Parathyroid adenoma (tissue), 2 donors: ENCODE measurements at regions not wholly inside any gene's neighbourhood (a gene's known extent, or its start where the extent isn't known, plus 50 kb on each side); places are given as distances from the start of the nearest gene placed in this dataset.

ENCODE experiments used
- H2AFZ ChIP-seq: fragments of 300-600 bp; sonication (generic); one replicate; pipeline ENCODE4 v1.7.0; 2017; ENCODE audit warnings: antibody characterized with exemption, mild to moderate bottlenecking
- H3K27ac ChIP-seq: fragments of 300-600 bp; sonication (generic); one replicate; pipeline ENCODE4 v1.7.0; 2017
- H3K27me3 ChIP-seq: fragments of 300-600 bp; sonication (generic); one replicate; pipeline ENCODE4 v1.7.0; 2017; ENCODE audit warnings: low read length; ENCODE audit not compliant: control insufficient read depth, insufficient read depth
- H3K36me3 ChIP-seq: fragments of 300-600 bp; sonication (generic); one replicate; pipeline ENCODE4 v1.7.0; 2017; ENCODE audit warnings: low read length; ENCODE audit not compliant: control insufficient read depth, insufficient read depth
- H3K4me1 ChIP-seq: fragments of 300-600 bp; sonication (generic); one replicate; pipeline ENCODE4 v1.7.0; 2017; ENCODE audit warnings: control low read depth
- H3K4me2 ChIP-seq: fragments of 300-600 bp; sonication (generic); one replicate; pipeline ENCODE4 v1.7.0; 2017; ENCODE audit warnings: low read length
- H3K4me3 ChIP-seq: fragments of 300-600 bp; sonication (generic); one replicate; pipeline ENCODE4 v1.7.0; 2017; ENCODE audit warnings: low read depth, low read length
- H3K79me2 ChIP-seq: fragments of 300-600 bp; sonication (generic); one replicate; pipeline ENCODE4 v1.7.0; 2017; ENCODE audit warnings: control low read depth
- H3K9ac ChIP-seq: fragments of 300-600 bp; sonication (generic); one replicate; pipeline ENCODE4 v1.7.0; 2017; ENCODE audit warnings: mild to moderate bottlenecking
- H3K9me3 ChIP-seq: fragments of 300-600 bp; sonication (generic); one replicate; pipeline ENCODE4 v1.7.0; 2017; ENCODE audit warnings: low read length; ENCODE audit not compliant: control insufficient read depth
- CTCF ChIP-seq: fragments of 300-600 bp; sonication (generic); IDR thresholded peaks from one replicate; pipeline ENCODE4 v1.7.0; 2017; ENCODE audit warnings: antibody characterized with exemption, mild to moderate bottlenecking
- donor health status: primary hyperparathyroidism.

GRCh38 chr12:5213990-5214389 lies 170.3 kb downstream of the KCNA5 start:
- Histone ChIP-seq H3K79me2 (no peaks in the 10 kb centered on the region), H3K4me2 (no peak overlapping the region)
- TF ChIP-seq CTCF = no peak

GRCh38 chr12:5217936-5218335 lies 174.3 kb downstream of the KCNA5 start:
- no peaks in the 10 kb centered on the region for H3K9me3 ChIP-seq
- TF ChIP-seq CTCF = no peak
- H3K9ac ChIP-seq = no peak overlapping the region
- no peaks in the 10 kb centered on the region for H3K4me1 ChIP-seq
- no peak overlapping the region for H3K27ac ChIP-seq
- H3K27me3 ChIP-seq = no peaks in the 10 kb centered on the region
- H3K79me2 ChIP-seq = no peaks in the 10 kb centered on the region
- no peak overlapping the region for H3K4me3 ChIP-seq
- no peaks in the 10 kb centered on the region for H3K36me3 ChIP-seq
- no peak overlapping the region for H2AFZ ChIP-seq
- H3K4me2 ChIP-seq = no peak overlapping the region

More at GRCh38 chr12:5213990-5214389, 170.3 kb downstream of the KCNA5 start:
- no peak overlapping the region for H3K4me3 ChIP-seq
- H3K9ac ChIP-seq = no peak overlapping the region
- H3K27me3 ChIP-seq = peaks cover 4% of the 10 kb centered on the region
- H2AFZ ChIP-seq = no peak overlapping the region
- H3K27ac ChIP-seq = no peak overlapping the region
- H3K36me3 ChIP-seq = no peaks in the 10 kb centered on the region
- H3K4me1 ChIP-seq = no peaks in the 10 kb centered on the region
- no peaks in the 10 kb centered on the region for H3K9me3 ChIP-seq

- Histone ChIP-seq H3K9ac (no peak overlapping the region), H3K9me3 (no peaks in the 10 kb centered on the region), H3K4me3 (no peak overlapping the region), H3K36me3 (no peaks in the 10 kb centered on the region), H2AFZ (no peak overlapping the region), H3K27ac (no peak overlapping the region), H3K4me1 (no peaks in the 10 kb centered on the region), H3K27me3 (no peaks in the 10 kb centered on the region), H3K4me2 (no peak overlapping the region), H3K79me2 (no peaks in the 10 kb centered on the region)
- no peak for TF ChIP-seq CTCF
Measured at GRCh38 chr12:5220099-5220498, 176.4 kb downstream of the KCNA5 start.

GRCh38 chr12:5220835-5221234 lies 177.2 kb downstream of the KCNA5 start:
- Histone ChIP-seq H3K27me3 (no peaks in the 10 kb centered on the region), H3K4me2 (no peak overlapping the region), H3K27ac (no peak overlapping the region), H3K79me2 (no peaks in the 10 kb centered on the region), H3K4me1 (no peaks in the 10 kb centered on the region), H2AFZ (no peak overlapping the region), H3K9ac (no peak overlapping the region), H3K4me3 (no peak overlapping the region), H3K36me3 (no peaks in the 10 kb centered on the region), H3K9me3 (no peaks in the 10 kb centered on the region)
- TF ChIP-seq CTCF = no peak

GRCh38 chr12:5222011-5222461 lies 178.4 kb downstream of the KCNA5 start:
- Histone ChIP-seq H3K4me1 (no peaks in the 10 kb centered on the region), H3K36me3 (no peaks in the 10 kb centered on the region), H3K4me3 (no peak overlapping the region), H3K79me2 (no peaks in the 10 kb centered on the region), H3K27ac (no peak overlapping the region), H2AFZ (no peak overlapping the region), H3K9ac (no peak overlapping the region), H3K4me2 (no peak overlapping the region), H3K9me3 (no peaks in the 10 kb centered on the region), H3K27me3 (no peaks in the 10 kb centered on the region)
- no peak for TF ChIP-seq CTCF
